Adipocyte (in vitro differentiated cells): ENCODE measurements at regions not wholly inside any gene's neighbourhood (a gene's known extent, or its start where the extent isn't known, plus 50 kb on each side); places are given as distances from the start of the nearest gene placed in this dataset.
A peak's percentile ranks its signal among the peaks of the same experiment; 100 is the strongest.

Experiments
- DNase-seq: peaks from one replicate; pipeline ENCODE4 v3.0.0-alpha.2; 2015; ENCODE audit warnings: low read depth
- H3K27me3 ChIP-seq: replicated peaks from 2 replicates; pipeline ENCODE4 v1.7.0; 2013; ENCODE audit warnings: mild to moderate bottlenecking, low read length, moderate library complexity; ENCODE audit not compliant: control insufficient read depth, insufficient read depth
- H3K36me3 ChIP-seq: 2 replicates; pipeline ENCODE4 v1.7.0; 2013; ENCODE audit warnings: low read length, mild to moderate bottlenecking, moderate library complexity; ENCODE audit not compliant: control insufficient read depth, insufficient read depth, severe bottlenecking
- H3K4me1 ChIP-seq: 2 replicates; pipeline ENCODE4 v1.7.0; 2013; ENCODE audit warnings: mild to moderate bottlenecking, low read length, moderate library complexity; ENCODE audit not compliant: control insufficient read depth, insufficient read depth
- H3K4me3 ChIP-seq: 2 replicates; pipeline ENCODE4 v1.7.0; 2013; ENCODE audit warnings: mild to moderate bottlenecking, low read length, moderate library complexity
- H3K9ac ChIP-seq: 2 replicates; pipeline ENCODE4 v1.7.0; 2013; ENCODE audit warnings: mild to moderate bottlenecking, low read length, moderate library complexity
- H3K9me3 ChIP-seq: 2 replicates; pipeline ENCODE4 v1.7.0; 2013; ENCODE audit warnings: mild to moderate bottlenecking, low read length, moderate library complexity; ENCODE audit not compliant: control insufficient read depth

DNA sequence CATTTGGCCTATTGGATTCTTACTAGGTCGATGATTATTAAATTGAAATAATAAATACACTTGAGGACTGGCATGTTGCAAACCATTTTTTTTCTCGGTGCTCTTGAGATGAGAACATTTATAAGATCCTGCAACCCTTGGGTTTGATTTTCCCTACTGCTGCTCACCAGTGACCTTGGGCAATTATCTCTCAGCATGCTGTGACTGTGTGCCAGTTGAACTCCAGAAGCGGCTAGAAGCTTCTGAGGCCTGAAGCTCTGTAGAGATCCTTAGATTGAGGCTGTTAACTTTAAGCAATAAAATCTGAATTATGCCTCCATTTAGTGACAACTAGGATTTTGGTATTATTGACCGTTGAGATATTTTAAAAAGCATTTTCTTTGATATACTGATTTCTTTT lies 489.8 kb downstream of the MAT2B start:
- H3K36me3 ChIP-seq = no peaks in the 10 kb centered on the region
- no peak for DNase-seq
- H3K9ac ChIP-seq = no peak overlapping the region
- no peaks in the 10 kb centered on the region for H3K9me3 ChIP-seq
- H3K4me3 ChIP-seq = no peak overlapping the region
- H3K4me1 ChIP-seq = no peaks in the 10 kb centered on the region
- H3K27me3 ChIP-seq = no peaks in the 10 kb centered on the region

- no peaks in the 10 kb centered on the region for H3K36me3 ChIP-seq
- peaks cover 6% of the 10 kb centered on the region for H3K4me1 ChIP-seq
- H3K4me3 ChIP-seq = no peak overlapping the region
- no peak overlapping the region for H3K9ac ChIP-seq
- H3K9me3 ChIP-seq = no peaks in the 10 kb centered on the region
- H3K27me3 ChIP-seq = no peaks in the 10 kb centered on the region
- DNase-seq = no peak
Observed at GRCh38 chr5:163997965-163998364, 492.5 kb downstream of the MAT2B start.

DNA sequence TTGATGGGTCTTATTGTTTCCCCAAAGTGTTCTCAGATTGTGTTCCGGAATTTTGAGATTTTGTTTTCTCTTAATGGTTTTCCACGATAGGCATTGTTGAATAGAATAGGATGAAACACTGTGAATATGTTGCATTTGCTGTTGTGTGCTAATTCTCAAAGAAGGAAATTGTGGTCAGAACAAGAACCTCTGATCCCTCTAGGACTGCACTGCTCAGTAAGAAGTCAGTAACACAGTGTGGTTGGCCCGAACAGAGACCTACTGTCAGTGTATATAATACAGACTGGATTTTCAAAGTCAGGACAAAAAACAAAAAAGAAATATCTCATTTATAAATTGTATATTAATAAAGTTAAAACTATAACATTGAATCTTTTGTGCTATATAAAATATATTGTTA lies 494.8 kb downstream of the MAT2B start:
- Histone ChIP-seq H3K4me1 (peaks cover 6% of the 10 kb centered on the region), H3K36me3 (no peaks in the 10 kb centered on the region), H3K4me3 (no peak overlapping the region), H3K9me3 (no peaks in the 10 kb centered on the region), H3K27me3 (no peaks in the 10 kb centered on the region), H3K9ac (no peak overlapping the region)
- DNase-seq = no peak

DNA sequence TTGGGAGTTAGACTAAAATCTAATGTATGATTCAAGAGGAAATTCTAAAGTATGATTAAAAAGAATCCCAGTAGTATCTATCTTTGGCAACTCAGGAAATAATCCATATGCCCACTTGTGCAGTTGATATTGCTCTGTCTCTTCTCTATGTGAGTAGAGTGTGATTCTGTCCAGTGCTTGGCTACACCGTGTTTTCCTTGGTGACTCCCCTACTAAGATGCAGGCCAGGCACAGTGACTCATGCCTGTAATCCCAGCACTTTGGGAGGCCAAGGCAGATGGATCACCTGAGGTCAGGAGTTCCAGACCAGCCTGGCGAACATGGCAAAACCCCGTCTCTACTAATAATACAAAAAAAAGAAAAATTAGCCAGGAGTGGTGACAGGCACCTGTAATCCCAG lies 495.4 kb downstream of the MAT2B start:
- no peaks in the 10 kb centered on the region for H3K9me3 ChIP-seq
- no peak overlapping the region for H3K9ac ChIP-seq
- peaks cover 6% of the 10 kb centered on the region for H3K4me1 ChIP-seq
- H3K4me3 ChIP-seq = no peak overlapping the region
- no peaks in the 10 kb centered on the region for H3K36me3 ChIP-seq
- H3K27me3 ChIP-seq = no peaks in the 10 kb centered on the region
- no peak for DNase-seq

GRCh38 chr5:164002214-164002613 lies 496.8 kb downstream of the MAT2B start:
- Histone ChIP-seq H3K36me3 (no peaks in the 10 kb centered on the region), H3K4me1 (peaks cover 6% of the 10 kb centered on the region), H3K27me3 (no peaks in the 10 kb centered on the region), H3K4me3 (no peak overlapping the region), H3K9me3 (no peaks in the 10 kb centered on the region), H3K9ac (no peak overlapping the region)
- no peak for DNase-seq

GRCh38 chr5:164002628-164003027 lies 497.2 kb downstream of the MAT2B start:
- no peak overlapping the region for H3K9ac ChIP-seq
- peaks cover 6% of the 10 kb centered on the region for H3K4me1 ChIP-seq
- H3K36me3 ChIP-seq = no peaks in the 10 kb centered on the region
- DNase-seq = no peak
- no peaks in the 10 kb centered on the region for H3K9me3 ChIP-seq
- H3K4me3 ChIP-seq = no peak overlapping the region
- no peaks in the 10 kb centered on the region for H3K27me3 ChIP-seq

DNA sequence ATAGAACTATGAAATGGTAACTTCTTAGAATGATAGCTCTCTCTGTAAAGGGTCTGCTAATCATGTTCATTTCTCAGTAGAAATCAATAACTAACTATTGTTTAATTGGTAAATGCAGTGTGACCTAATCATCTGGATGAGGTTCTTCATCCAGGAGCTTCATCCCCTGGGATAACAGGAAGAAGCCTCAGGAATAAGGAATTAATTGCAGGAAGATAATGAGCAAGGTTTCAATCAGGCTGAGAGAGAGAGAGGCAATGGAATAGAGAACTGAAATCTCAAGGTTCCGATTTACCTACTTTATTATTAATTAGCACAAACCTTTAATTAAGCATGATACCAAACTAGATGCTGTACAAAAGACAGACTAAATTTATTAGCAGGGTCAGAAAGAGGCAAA lies 499.7 kb downstream of the MAT2B start:
- H3K36me3 ChIP-seq = no peaks in the 10 kb centered on the region
- no peaks in the 10 kb centered on the region for H3K9me3 ChIP-seq
- H3K4me1 ChIP-seq = peaks cover 6% of the 10 kb centered on the region
- no peak overlapping the region for H3K9ac ChIP-seq
- no peak overlapping the region for H3K4me3 ChIP-seq
- no peak for DNase-seq
- no peaks in the 10 kb centered on the region for H3K27me3 ChIP-seq

DNA sequence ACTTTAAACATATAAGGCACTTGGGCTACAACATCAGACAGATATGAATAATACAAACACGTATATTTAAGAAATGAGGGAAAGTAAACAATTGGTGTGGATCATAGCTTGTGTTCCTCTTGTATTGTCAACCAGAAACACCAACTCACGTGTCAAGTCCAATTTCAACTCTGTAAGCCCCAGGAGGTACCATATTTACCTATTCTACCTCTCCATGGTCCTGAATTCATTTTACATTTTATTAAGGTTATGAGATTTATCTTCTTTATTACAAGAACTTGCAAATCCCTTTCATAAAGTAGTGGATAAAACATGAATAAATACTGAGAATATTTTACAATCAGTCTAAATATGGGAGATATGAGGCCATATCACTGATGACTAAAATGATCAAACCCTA lies 501.6 kb downstream of the MAT2B start:
- no peaks in the 10 kb centered on the region for H3K27me3 ChIP-seq
- no peak overlapping the region for H3K9ac ChIP-seq
- H3K36me3 ChIP-seq = no peaks in the 10 kb centered on the region
- DNase-seq = no peak
- H3K4me3 ChIP-seq = no peak overlapping the region
- no peaks in the 10 kb centered on the region for H3K9me3 ChIP-seq
- H3K4me1 ChIP-seq = peaks cover 12% of the 10 kb centered on the region

DNA sequence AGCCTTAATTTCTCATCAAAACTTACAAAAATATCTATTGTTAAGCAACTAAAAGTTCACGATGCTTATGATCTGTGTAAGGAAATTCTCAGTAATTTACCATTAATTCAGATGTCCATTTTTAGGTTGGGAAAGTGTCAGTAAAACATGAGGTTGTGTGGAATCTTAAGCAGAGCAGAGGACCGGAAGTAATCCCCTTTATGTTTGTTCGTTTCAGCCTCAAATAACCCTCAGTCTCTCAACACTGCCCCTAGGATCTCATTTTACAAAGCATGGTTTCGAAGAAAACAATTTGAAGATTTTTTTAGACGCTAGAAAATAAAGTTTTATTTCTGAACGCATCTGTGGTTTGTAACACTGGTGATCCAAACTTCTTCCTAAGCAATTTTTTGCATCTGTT lies 504.2 kb downstream of the MAT2B start:
- no peak for DNase-seq
- Histone ChIP-seq H3K4me1 (peaks cover 15% of the 10 kb centered on the region), H3K27me3 (no peaks in the 10 kb centered on the region), H3K36me3 (no peaks in the 10 kb centered on the region), H3K9ac (no peak overlapping the region), H3K4me3 (no peak overlapping the region), H3K9me3 (no peaks in the 10 kb centered on the region)

- Histone ChIP-seq H3K4me1 (peaks cover 15% of the 10 kb centered on the region), H3K27me3 (no peaks in the 10 kb centered on the region), H3K4me3 (no peak overlapping the region), H3K9ac (no peak overlapping the region), H3K36me3 (no peaks in the 10 kb centered on the region), H3K9me3 (no peaks in the 10 kb centered on the region)
- no peak for DNase-seq
Observed at GRCh38 chr5:164010900-164011299, 505.5 kb downstream of the MAT2B start.

- Histone ChIP-seq H3K27me3 (no peaks in the 10 kb centered on the region), H3K9me3 (no peaks in the 10 kb centered on the region), H3K4me3 (peak overlapping the region; percentile 28), H3K4me1 (peaks cover 15% of the 10 kb centered on the region), H3K36me3 (no peaks in the 10 kb centered on the region), H3K9ac (peak overlapping the region; percentile 57)
- no peak for DNase-seq
Observed at GRCh38 chr5:164012371-164012770, 507.0 kb downstream of the MAT2B start.

DNA sequence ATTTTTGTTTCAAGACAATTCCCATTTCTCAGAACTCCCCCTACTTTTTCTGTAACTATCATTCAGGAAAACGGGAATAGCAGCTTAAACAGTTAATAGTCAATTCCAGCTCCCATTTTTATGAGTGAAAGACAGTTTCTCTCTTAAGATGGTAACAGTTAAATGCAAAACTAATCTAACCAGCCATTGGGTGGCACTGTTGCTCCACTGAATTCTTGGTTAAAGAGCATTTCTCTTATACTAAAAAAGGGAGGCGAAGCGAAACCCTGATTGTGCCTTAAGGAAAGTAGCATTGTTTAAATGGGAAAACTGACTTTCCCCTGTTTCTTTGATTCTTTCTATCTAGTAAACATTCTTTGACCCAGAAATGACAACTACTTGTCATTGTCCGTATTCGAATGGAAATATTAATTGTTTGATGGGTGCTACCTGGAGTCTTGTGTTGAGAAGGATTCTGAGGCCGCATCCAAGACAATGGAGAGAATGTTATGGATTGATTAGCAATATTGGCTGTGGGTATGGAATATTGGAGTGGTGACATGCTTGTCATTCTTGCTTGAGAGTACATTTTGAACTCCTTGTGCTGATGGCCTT lies 507.8 kb downstream of the MAT2B start:
- Histone ChIP-seq H3K36me3 (no peaks in the 10 kb centered on the region), H3K9me3 (no peaks in the 10 kb centered on the region), H3K9ac (peak overlapping the region; percentile 57), H3K4me1 (peaks cover 15% of the 10 kb centered on the region), H3K27me3 (no peaks in the 10 kb centered on the region), H3K4me3 (peak overlapping the region; percentile 28)
- DNase-seq = peak; percentile 87
